ENCODE measurements at regions not wholly inside any gene's neighbourhood (a gene's known extent, or its start where the extent isn't known, plus 50 kb on each side); places are given as distances from the start of the nearest gene placed in this dataset.

- TF ChIP-seq CTCF (conservative IDR thresholded peaks at IDR 0.05) = no peak
- TF ChIP-seq ZFX (IDR thresholded peaks at IDR 0.05) = no peak
Observed at GRCh38 chr13:109440320-109440719, 346.1 kb downstream of the IRS2 start.
